ENCODE measurements at regions not wholly inside any gene's neighbourhood (a gene's known extent, or its start where the extent isn't known, plus 50 kb on each side); places are given as distances from the start of the nearest gene placed in this dataset.

GRCh38 chr16:72300892-72301291, 128.9 kb upstream of the PMFBP1 start:
- intact Hi-C loops (cut with DNase I), result no loop called here
- no peak overlapping the region for H3K27ac ChIP-seq (replicated peaks in 1 of 4)
- H3K36me3 ChIP-seq, result no peaks in the 10 kb centered on the region
- H3K4me3 ChIP-seq, result no peak overlapping the region
- TF ChIP-seq, protein P1, sequence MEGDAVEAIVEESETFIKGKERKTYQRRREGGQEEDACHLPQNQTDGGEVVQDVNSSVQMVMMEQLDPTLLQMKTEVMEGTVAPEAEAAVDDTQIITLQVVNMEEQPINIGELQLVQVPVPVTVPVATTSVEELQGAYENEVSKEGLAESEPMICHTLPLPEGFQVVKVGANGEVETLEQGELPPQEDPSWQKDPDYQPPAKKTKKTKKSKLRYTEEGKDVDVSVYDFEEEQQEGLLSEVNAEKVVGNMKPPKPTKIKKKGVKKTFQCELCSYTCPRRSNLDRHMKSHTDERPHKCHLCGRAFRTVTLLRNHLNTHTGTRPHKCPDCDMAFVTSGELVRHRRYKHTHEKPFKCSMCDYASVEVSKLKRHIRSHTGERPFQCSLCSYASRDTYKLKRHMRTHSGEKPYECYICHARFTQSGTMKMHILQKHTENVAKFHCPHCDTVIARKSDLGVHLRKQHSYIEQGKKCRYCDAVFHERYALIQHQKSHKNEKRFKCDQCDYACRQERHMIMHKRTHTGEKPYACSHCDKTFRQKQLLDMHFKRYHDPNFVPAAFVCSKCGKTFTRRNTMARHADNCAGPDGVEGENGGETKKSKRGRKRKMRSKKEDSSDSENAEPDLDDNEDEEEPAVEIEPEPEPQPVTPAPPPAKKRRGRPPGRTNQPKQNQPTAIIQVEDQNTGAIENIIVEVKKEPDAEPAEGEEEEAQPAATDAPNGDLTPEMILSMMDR (IDR thresholded peaks at IDR 0.05), result no peak
- TF ChIP-seq POLR2AphosphoS5 (IDR thresholded peaks at IDR 0.05), result no peak
- WGBS, result 78% methylated on average over 7 of the region's 7 CpGs
- H3K4me1 ChIP-seq, result no peaks in the 10 kb centered on the region
- H3K27me3 ChIP-seq, result no peaks in the 10 kb centered on the region
- no peaks in the 10 kb centered on the region for H3K9me3 ChIP-seq
- DNase-seq (ENCODE audit: extremely low spot score), result no peak

GRCh38 chr16:72299684-72300243, 127.8 kb upstream of the PMFBP1 start:
- no peaks in the 10 kb centered on the region for H3K9me3 ChIP-seq
- no peak for DNase-seq (ENCODE audit: extremely low spot score)
- H3K36me3 ChIP-seq, result no peaks in the 10 kb centered on the region
- no peaks in the 10 kb centered on the region for H3K4me1 ChIP-seq
- H3K4me3 ChIP-seq, result no peak overlapping the region
- H3K27me3 ChIP-seq, result no peaks in the 10 kb centered on the region
- TF ChIP-seq POLR2A (IDR thresholded peaks at IDR 0.05; ENCODE audit: low read depth), result no peak
- TF ChIP-seq EP300 (IDR thresholded peaks at IDR 0.05), result no peak
- TF ChIP-seq, protein P1 (IDR thresholded peaks at IDR 0.05), result no peak
- no peak for TF ChIP-seq POLR2AphosphoS5 (IDR thresholded peaks at IDR 0.05)
- 100% methylated on average over 2 of the region's 2 CpGs for WGBS
- H3K27ac ChIP-seq (replicated peaks in 1 of 4), result no peak overlapping the region
- intact Hi-C loops (cut with DNase I), result no loop called here

DNA sequence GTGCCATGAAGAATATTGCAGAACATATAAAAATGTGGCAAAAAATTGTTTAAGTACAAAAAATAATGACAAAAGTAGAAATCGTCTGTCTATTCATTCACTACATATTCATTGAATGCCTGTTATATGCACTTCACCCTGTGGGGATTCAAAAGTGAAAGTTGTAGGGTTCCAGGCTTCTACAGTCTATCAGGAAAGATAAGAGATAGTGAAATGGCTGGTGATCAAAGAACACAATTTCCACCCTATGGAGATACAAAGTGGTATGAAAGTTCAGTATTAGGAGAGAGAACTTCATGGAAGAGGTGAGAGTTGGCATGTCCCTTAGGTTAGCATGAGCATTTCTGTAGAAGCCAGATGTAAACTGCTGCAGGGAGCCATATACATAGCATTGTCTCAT, 127.0 kb upstream of the PMFBP1 start:
- WGBS, result 87% methylated on average over 1 of the region's 1 CpG
- intact Hi-C loops (cut with DNase I), result no loop called here

GRCh38 chr16:72295914-72296313, 124.0 kb upstream of the PMFBP1 start:
- Histone ChIP-seq H3K27me3 (no peaks in the 10 kb centered on the region), H3K4me1 (peaks cover 0 to 14% (median 6%) of the 10 kb centered on the region in 4 donors), H3K36me3 (no peaks in the 10 kb centered on the region), H3K9me3 (no peaks in the 10 kb centered on the region), H3K27ac (replicated peaks in 1 of 4) (no peak overlapping the region), H3K4me3 (no peak overlapping the region)
- TF ChIP-seq POLR2AphosphoS5 (IDR thresholded peaks at IDR 0.05) (no peak), EP300 (IDR thresholded peaks at IDR 0.05) (no peak), POLR2A (IDR thresholded peaks at IDR 0.05; ENCODE audit: low read depth) (no peak)
- TF ChIP-seq, protein P1 (IDR thresholded peaks at IDR 0.05), result no peak
- intact Hi-C loops (cut with DNase I), result no loop called here
- no peak for DNase-seq (ENCODE audit: extremely low spot score)

More for the DNA sequence above, 127.0 kb upstream of the PMFBP1 start:
- no peaks in the 10 kb centered on the region for H3K4me1 ChIP-seq
- H3K9me3 ChIP-seq, result no peaks in the 10 kb centered on the region
- H3K4me3 ChIP-seq, result no peak overlapping the region
- TF ChIP-seq, protein P1 (IDR thresholded peaks at IDR 0.05), result no peak
- TF ChIP-seq POLR2AphosphoS5 (IDR thresholded peaks at IDR 0.05) (no peak), POLR2A (IDR thresholded peaks at IDR 0.05; ENCODE audit: low read depth) (no peak), EP300 (IDR thresholded peaks at IDR 0.05) (no peak)
- no peak for DNase-seq (ENCODE audit: extremely low spot score)
- no peaks in the 10 kb centered on the region for H3K27me3 ChIP-seq
- H3K36me3 ChIP-seq, result no peaks in the 10 kb centered on the region
- H3K27ac ChIP-seq (replicated peaks in 1 of 4), result no peak overlapping the region

- Histone ChIP-seq H3K4me3 (no peak overlapping the region), H3K36me3 (no peaks in the 10 kb centered on the region), H3K9me3 (no peaks in the 10 kb centered on the region), H3K27me3 (no peaks in the 10 kb centered on the region), H3K4me1 (peaks cover 0 to 17% (median 7%) of the 10 kb centered on the region in 4 donors), H3K27ac (replicated peaks in 1 of 4) (peak overlapping the region; percentile 11 to 68 (median 44))
- intact Hi-C loops (cut with DNase I), result no loop called here
- DNase-seq (ENCODE audit: extremely low spot score), result no peak
- TF ChIP-seq POLR2AphosphoS5 (IDR thresholded peaks at IDR 0.05) (peak in 1 of 2 donors; percentile 74), POLR2A (IDR thresholded peaks at IDR 0.05; ENCODE audit: low read depth) (no peak), EP300 (IDR thresholded peaks at IDR 0.05) (no peak)
These were observed 119.6 kb upstream of the PMFBP1 start for GRCh38 chr16:72291531-72291981.

Measured in esophagus muscularis mucosa (tissue), 4 donors.